22Rv1 (cell line): ENCODE measurements at regions not wholly inside any gene's neighbourhood (a gene's known extent, or its start where the extent isn't known, plus 50 kb on each side); places are given as distances from the start of the nearest gene placed in this dataset.

Experiments used
- ZFX ChIP-seq: fragments of 450-650 bp; IDR thresholded peaks from 2 replicates; pipeline ENCODE4 v1.6.1; 2017; ENCODE audit warnings: antibody characterized with exemption, borderline replicate concordance
- TF ChIP-seq, protein P1 (sequence below): fragments of 450-650 bp; IDR thresholded peaks from 2 replicates; pipeline ENCODE4 v1.5.1; 2017; ENCODE audit warnings: mild to moderate bottlenecking

DNA sequence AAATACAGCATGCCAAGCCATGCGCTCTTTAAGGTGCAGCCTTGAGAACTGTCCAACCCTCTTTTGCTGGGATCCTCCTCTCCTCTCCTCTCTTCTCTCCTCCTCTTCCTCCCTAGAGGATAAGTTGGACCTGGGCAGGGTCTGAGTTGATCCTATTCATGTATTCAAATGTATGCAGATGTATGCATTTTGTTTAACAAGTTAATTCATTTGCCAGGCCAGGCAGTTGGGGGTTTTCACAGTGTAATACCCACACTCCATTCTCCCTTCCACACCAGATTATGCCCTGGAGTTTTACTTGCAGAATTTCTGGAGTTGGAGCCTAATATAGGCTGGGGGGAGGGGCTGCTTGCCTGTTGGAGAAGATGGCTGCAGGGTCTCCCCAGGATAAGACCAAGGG, 226.2 kb upstream of the SDK2 start:
- TF ChIP-seq, protein P1, sequence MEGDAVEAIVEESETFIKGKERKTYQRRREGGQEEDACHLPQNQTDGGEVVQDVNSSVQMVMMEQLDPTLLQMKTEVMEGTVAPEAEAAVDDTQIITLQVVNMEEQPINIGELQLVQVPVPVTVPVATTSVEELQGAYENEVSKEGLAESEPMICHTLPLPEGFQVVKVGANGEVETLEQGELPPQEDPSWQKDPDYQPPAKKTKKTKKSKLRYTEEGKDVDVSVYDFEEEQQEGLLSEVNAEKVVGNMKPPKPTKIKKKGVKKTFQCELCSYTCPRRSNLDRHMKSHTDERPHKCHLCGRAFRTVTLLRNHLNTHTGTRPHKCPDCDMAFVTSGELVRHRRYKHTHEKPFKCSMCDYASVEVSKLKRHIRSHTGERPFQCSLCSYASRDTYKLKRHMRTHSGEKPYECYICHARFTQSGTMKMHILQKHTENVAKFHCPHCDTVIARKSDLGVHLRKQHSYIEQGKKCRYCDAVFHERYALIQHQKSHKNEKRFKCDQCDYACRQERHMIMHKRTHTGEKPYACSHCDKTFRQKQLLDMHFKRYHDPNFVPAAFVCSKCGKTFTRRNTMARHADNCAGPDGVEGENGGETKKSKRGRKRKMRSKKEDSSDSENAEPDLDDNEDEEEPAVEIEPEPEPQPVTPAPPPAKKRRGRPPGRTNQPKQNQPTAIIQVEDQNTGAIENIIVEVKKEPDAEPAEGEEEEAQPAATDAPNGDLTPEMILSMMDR: no peak
- no peak for TF ChIP-seq ZFX
